MM.1S (cell line): ENCODE measurements at regions not wholly inside any gene's neighbourhood (a gene's known extent, or its start where the extent isn't known, plus 50 kb on each side); places are given as distances from the start of the nearest gene placed in this dataset.

Experiments used
- DNase-seq: peaks from one replicate; pipeline ENCODE4 v3.0.0-alpha.2; 2015
- H2AFZ ChIP-seq: fragments of 300-600 bp; sonication (generic); 2 replicates; pipeline ENCODE4 v1.6.0; 2016; ENCODE audit warnings: antibody characterized with exemption, low read length
- H3F3A ChIP-seq: fragments of 300-600 bp; sonication (generic); 2 replicates; pipeline ENCODE4 v1.6.1; 2016; ENCODE audit warnings: mild to moderate bottlenecking, antibody characterized with exemption, low read length, moderate library complexity, mixed read lengths; ENCODE audit not compliant: insufficient read depth
- H3K27ac ChIP-seq: fragments of 300-600 bp; sonication (generic); 2 replicates; pipeline ENCODE4 v1.5.1; 2016; ENCODE audit warnings: mild to moderate bottlenecking, low read length
- H3K27me3 ChIP-seq: fragments of 300-600 bp; sonication (generic); replicated peaks from 2 replicates; pipeline ENCODE4 v1.6.0; 2016; ENCODE audit warnings: low read length; ENCODE audit not compliant: insufficient read depth
- H3K36me3 ChIP-seq: fragments of 300-600 bp; sonication (generic); replicated peaks from 2 replicates; pipeline ENCODE4 v1.6.1; 2016; ENCODE audit warnings: mild to moderate bottlenecking, low read length, mixed read lengths; ENCODE audit not compliant: insufficient read depth
- H3K4me1 ChIP-seq: fragments of 300-600 bp; sonication (generic); 2 replicates; pipeline ENCODE4 v1.6.1; 2016; ENCODE audit warnings: low read length, mixed read lengths
- H3K4me2 ChIP-seq: fragments of 300-600 bp; sonication (generic); 2 replicates; pipeline ENCODE4 v1.6.0; 2016; ENCODE audit warnings: low read depth, low read length
- H3K4me3 ChIP-seq: fragments of 300-600 bp; sonication (generic); 2 replicates; pipeline ENCODE4 v1.5.1; 2016; ENCODE audit warnings: low read length, mixed read lengths
- H3K79me2 ChIP-seq: fragments of 300-600 bp; sonication (generic); 2 replicates; pipeline ENCODE4 v1.6.1; 2016; ENCODE audit warnings: mixed run types, low read length, mixed read lengths
- H3K9ac ChIP-seq: fragments of 300-600 bp; sonication (generic); 2 replicates; pipeline ENCODE4 v1.6.1; 2016; ENCODE audit warnings: low read length, mixed read lengths
- H3K9me2 ChIP-seq: fragments of 300-600 bp; sonication (generic); replicated peaks from 2 replicates; pipeline ENCODE4 v1.6.1; 2016; ENCODE audit warnings: mild to moderate bottlenecking, low read length, mixed read lengths; ENCODE audit not compliant: insufficient read depth
- H3K9me3 ChIP-seq: fragments of 300-600 bp; sonication (generic); replicated peaks from 2 replicates; pipeline ENCODE4 v1.6.1; 2016; ENCODE audit warnings: mild to moderate bottlenecking, low read length, mixed read lengths; ENCODE audit not compliant: insufficient read depth
- H4K20me1 ChIP-seq: fragments of 300-600 bp; sonication (generic); 2 replicates; pipeline ENCODE4 v1.6.1; 2016; ENCODE audit warnings: mild to moderate bottlenecking, low read length, moderate library complexity, mixed read lengths; ENCODE audit not compliant: insufficient read depth
- EZH2 ChIP-seq: fragments of 300-600 bp; sonication (generic); optimal IDR thresholded peaks from 2 replicates; pipeline ENCODE3; 2017; ENCODE audit warnings: low read depth, mild to moderate bottlenecking, antibody characterized with exemption, low read length, mixed read lengths
- EZH2phosphoT487 ChIP-seq: fragments of 300-600 bp; sonication (generic); IDR thresholded peaks from 2 replicates; pipeline ENCODE4 v1.6.1; 2018; ENCODE audit warnings: antibody characterized with exemption, low read length
- TF ChIP-seq, protein P1 (sequence below): fragments of 300-600 bp; sonication (generic); IDR thresholded peaks from 2 replicates; pipeline ENCODE4 v1.5.1; 2016; ENCODE audit warnings: antibody characterized with exemption, low read length, mixed read lengths

DNA sequence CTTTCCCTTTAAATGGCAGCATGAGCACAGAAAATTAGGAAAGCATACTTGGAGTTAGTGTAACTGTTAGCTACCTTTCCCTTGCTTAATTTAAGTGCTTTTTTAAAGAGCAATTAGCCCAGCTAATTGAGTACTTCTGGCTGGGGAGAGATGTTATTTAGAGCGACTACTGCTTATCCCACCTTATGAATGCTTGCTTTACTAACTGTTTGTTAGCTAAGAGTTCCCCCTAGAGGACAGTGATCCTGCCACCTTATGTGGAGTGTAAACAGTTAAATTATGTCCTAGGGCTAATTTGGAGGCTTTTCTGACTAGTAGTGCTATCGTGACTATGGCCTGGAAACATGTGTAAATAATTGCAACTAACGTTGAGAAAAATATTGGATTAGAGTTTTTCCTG, 909.4 kb downstream of the FSTL5 start:
- no peak overlapping the region for H3K9ac ChIP-seq
- no peak overlapping the region for H3K4me2 ChIP-seq
- H3K9me3 ChIP-seq = no peaks in the 10 kb centered on the region
- H3K9me2 ChIP-seq = no peaks in the 10 kb centered on the region
- H3K4me1 ChIP-seq = peaks cover 6% of the 10 kb centered on the region; the same call in 1 of the 2 replicates
- H3K36me3 ChIP-seq = no peaks in the 10 kb centered on the region
- no peak overlapping the region for H2AFZ ChIP-seq
- no peak overlapping the region for H3K4me3 ChIP-seq
- H3K27me3 ChIP-seq = no peaks in the 10 kb centered on the region
- H3F3A ChIP-seq = no peaks in the 10 kb centered on the region
- peak; percentile 11 for DNase-seq
- H4K20me1 ChIP-seq = no peaks in the 10 kb centered on the region
- no peak overlapping the region for H3K27ac ChIP-seq
- no peaks in the 10 kb centered on the region for H3K79me2 ChIP-seq
- TF ChIP-seq EZH2phosphoT487 (no peak), EZH2 (no peak)
- TF ChIP-seq, protein P1, sequence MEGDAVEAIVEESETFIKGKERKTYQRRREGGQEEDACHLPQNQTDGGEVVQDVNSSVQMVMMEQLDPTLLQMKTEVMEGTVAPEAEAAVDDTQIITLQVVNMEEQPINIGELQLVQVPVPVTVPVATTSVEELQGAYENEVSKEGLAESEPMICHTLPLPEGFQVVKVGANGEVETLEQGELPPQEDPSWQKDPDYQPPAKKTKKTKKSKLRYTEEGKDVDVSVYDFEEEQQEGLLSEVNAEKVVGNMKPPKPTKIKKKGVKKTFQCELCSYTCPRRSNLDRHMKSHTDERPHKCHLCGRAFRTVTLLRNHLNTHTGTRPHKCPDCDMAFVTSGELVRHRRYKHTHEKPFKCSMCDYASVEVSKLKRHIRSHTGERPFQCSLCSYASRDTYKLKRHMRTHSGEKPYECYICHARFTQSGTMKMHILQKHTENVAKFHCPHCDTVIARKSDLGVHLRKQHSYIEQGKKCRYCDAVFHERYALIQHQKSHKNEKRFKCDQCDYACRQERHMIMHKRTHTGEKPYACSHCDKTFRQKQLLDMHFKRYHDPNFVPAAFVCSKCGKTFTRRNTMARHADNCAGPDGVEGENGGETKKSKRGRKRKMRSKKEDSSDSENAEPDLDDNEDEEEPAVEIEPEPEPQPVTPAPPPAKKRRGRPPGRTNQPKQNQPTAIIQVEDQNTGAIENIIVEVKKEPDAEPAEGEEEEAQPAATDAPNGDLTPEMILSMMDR = peak; percentile 30; the same call in 1 of the 2 replicates

DNA sequence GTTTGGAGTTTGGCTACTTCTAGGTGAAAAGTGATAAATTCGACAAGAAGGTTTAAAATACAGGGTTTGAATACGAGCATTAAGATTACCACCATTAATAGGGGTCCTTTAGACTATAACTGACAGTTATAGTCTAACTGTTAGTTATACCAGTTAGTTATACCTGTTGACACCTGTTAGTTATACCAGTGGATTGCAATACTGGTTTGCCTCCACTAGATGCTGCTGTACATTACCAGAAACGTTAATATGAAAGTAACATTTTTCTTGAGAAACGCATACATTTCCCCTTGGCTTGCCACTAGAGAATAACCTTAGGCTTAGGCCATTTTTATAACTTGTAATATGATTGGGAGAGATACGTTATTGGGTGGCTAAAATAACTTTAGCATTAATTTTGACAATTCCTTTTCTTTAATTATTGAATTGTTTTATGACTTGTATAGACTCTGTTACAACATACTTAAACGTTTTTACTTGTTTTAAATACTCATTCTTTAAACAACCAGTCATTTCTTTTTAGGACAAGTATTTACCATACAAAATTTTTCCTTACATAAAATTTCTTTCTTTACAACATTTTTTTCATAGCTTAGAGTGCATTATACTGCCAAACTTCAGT, 911.2 kb downstream of the FSTL5 start:
- Histone ChIP-seq H2AFZ (no peak overlapping the region), H3K9me2 (no peaks in the 10 kb centered on the region), H3K4me3 (no peak overlapping the region), H3K27me3 (no peaks in the 10 kb centered on the region), H3K27ac (no peak overlapping the region), H3K36me3 (no peaks in the 10 kb centered on the region), H3K4me1 (peaks cover 6% of the 10 kb centered on the region; the same call in 1 of the 2 replicates), H3K4me2 (no peak overlapping the region), H3F3A (no peaks in the 10 kb centered on the region), H3K9ac (no peak overlapping the region), H4K20me1 (no peaks in the 10 kb centered on the region), H3K79me2 (no peaks in the 10 kb centered on the region), H3K9me3 (no peaks in the 10 kb centered on the region)
- DNase-seq = peak; percentile 74
- TF ChIP-seq EZH2 = no peak
- TF ChIP-seq, protein P1 = peak; percentile 91

DNA sequence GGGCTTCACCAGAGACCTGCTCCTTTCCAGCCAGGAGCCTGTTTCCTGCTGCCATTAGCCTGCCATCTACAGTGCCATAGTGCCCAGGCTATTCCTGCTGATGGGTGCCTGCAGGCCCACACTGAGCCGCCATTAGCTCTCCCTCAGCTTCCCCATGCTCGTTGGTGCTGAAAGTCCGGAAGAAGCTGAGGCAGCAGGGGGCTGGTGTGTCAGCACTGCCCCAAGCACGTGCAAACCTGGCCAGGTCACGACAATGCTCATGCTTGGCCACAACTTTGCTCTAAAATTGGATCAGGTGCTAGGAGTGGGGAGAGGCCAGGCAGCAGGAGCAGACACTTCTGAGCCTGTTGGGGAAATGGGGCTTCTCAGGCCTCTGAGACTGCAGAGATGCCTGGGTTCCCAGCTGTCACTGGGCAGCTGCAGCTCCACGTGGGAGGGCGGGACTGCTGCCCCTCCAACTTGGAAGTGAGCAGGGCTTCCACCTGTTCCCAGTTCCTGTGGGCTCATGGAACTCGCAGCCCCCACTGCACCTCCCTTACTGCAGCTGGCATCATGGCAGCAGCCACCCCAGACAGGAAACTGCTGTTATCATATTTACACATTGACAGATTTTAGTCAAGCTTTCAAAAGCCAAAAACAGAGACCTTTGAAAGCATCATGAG, 913.9 kb downstream of the FSTL5 start:
- Histone ChIP-seq H3K4me3 (no peak overlapping the region), H3K27me3 (no peaks in the 10 kb centered on the region), H3K4me1 (peaks cover 6% of the 10 kb centered on the region; the same call in 1 of the 2 replicates), H3K9me2 (no peaks in the 10 kb centered on the region), H3K9ac (no peak overlapping the region), H3K79me2 (no peaks in the 10 kb centered on the region), H3K27ac (no peak overlapping the region), H3K4me2 (no peak overlapping the region), H4K20me1 (no peaks in the 10 kb centered on the region), H2AFZ (no peak overlapping the region), H3K36me3 (no peaks in the 10 kb centered on the region), H3K9me3 (no peaks in the 10 kb centered on the region), H3F3A (no peaks in the 10 kb centered on the region)
- TF ChIP-seq EZH2phosphoT487 (no peak), EZH2 (no peak)
- TF ChIP-seq, protein P1 = no peak
- no peak for DNase-seq
